ENCODE measurements at regions not wholly inside any gene's neighbourhood (a gene's known extent, or its start where the extent isn't known, plus 50 kb on each side); places are given as distances from the start of the nearest gene placed in this dataset.
"Not testable (repeated sequence)": the region's sequence is repeated elsewhere in the genome, so short reads cannot be mapped to it uniquely, and the experiment has no call there.

DNA sequence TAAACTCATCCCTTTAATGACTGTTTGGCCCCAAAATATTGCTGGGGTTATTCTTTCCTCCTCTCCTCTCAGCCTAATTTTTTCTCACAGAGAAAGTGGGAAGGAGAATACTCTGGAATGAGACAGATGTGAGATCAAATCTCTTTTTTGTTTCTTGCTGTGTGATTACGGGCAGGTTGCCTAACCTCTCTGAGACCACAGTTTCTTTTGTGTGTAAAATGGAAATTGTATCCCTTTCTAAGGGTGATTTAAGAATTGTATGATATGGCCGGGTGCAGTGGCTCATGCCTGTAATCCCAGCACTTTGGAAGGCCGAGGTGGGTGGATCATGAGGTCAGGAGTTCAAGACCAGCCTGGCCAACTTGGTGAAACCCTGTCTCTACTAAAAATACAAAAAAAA, 111.5 kb upstream of the MRPS22 start:
- DNase-seq; H3K27me3 ChIP-seq (ENCODE audit: control insufficient read depth in 2 of 2, insufficient read depth in 2 of 2, low read length in 2 of 2); H3K36me3 Mint-ChIP-seq; H3K4me3 Mint-ChIP-seq; H3K36me3 ChIP-seq (ENCODE audit: control insufficient read depth in 2 of 3, insufficient read depth in 3 of 3, low read length in 3 of 3); H3K27me3 Mint-ChIP-seq; H3K27ac Mint-ChIP-seq; POLR2A ChIA-PET; CTCF ChIA-PET; ATAC-seq; intact Hi-C loops (cut with micrococcal nuclease); H3K9me3 ChIP-seq (ENCODE audit: control insufficient read depth in 2 of 3, low read length in 3 of 3); H3K4me1 Mint-ChIP-seq; H3K27ac ChIP-seq (ENCODE audit: low read depth, low read length); H3K4me3 ChIP-seq (ENCODE audit: low read length); H3K9me3 Mint-ChIP-seq; H3K4me1 ChIP-seq (ENCODE audit: control insufficient read depth in 2 of 2, insufficient read depth in 2 of 2, low read length in 2 of 2): not testable (repeated sequence)

DNA sequence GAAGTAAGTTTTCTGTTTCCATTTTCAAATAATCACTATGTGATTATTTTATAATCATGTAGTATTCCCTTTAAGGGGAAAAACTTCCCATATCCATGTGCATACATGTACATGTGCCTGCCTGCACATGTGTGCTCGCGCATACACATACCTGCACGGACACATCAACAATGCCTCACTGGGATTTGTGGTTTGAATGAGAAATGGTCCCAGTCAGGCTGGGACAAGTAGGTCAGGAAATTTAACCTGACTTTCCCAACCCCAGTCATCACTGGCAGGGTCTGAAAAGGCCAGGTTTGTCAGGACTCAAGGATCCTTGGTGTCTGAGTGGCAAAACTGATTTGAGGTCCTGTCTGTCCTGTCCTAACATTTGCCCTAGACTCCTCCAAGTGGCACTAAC, 109.3 kb upstream of the MRPS22 start:
- H3K4me1 Mint-ChIP-seq = no peaks in the 10 kb centered on the region
- DNase-seq (no peak), ATAC-seq (no peak)
- Histone ChIP-seq H3K9me3 (ENCODE audit: control insufficient read depth in 2 of 3, low read length in 3 of 3) (no peaks in the 10 kb centered on the region), H3K4me1 (ENCODE audit: control insufficient read depth in 2 of 2, insufficient read depth in 2 of 2, low read length in 2 of 2) (no peaks in the 10 kb centered on the region), H3K27ac (ENCODE audit: low read depth, low read length) (no peak overlapping the region), H3K36me3 (ENCODE audit: control insufficient read depth in 2 of 3, insufficient read depth in 3 of 3, low read length in 3 of 3) (no peaks in the 10 kb centered on the region), H3K4me3 (ENCODE audit: low read length) (no peak overlapping the region), H3K27me3 (ENCODE audit: control insufficient read depth in 2 of 2, insufficient read depth in 2 of 2, low read length in 2 of 2) (no peaks in the 10 kb centered on the region)
- intact Hi-C loops (cut with micrococcal nuclease) = no loop called here
- H3K27me3 Mint-ChIP-seq = peaks cover 4 to 22% (median 12%) of the 10 kb centered on the region in 5 donors
- no peaks in the 10 kb centered on the region for H3K36me3 Mint-ChIP-seq
- no peaks in the 10 kb centered on the region for H3K9me3 Mint-ChIP-seq
- ChIA-PET POLR2A (no interaction called here), CTCF (no interaction called here)
- H3K4me3 Mint-ChIP-seq = no peak overlapping the region
- no peak overlapping the region for H3K27ac Mint-ChIP-seq

DNA sequence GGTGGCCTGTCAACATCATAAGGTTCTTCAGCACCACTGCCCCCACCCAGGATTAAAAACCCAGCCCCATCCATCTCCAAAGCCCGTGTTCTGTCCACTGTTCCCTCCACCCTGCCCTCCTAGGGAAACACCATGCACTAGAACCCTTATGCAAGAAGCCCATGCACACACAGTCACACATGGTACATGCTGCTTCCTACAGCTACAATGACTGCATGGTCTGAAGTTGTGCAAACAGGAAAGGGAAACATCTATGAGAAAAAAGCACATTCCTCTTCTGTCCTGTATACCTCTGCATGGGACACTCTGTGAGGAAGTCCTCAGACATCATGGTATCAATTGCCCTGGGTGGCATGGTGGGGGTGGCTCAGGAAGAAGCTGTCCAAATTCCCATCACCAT, 108.6 kb upstream of the MRPS22 start:
- Histone ChIP-seq H3K36me3 (ENCODE audit: control insufficient read depth in 2 of 3, insufficient read depth in 3 of 3, low read length in 3 of 3) (no peaks in the 10 kb centered on the region), H3K9me3 (ENCODE audit: control insufficient read depth in 2 of 3, low read length in 3 of 3) (no peaks in the 10 kb centered on the region), H3K27ac (ENCODE audit: low read depth, low read length) (no peak overlapping the region), H3K4me1 (ENCODE audit: control insufficient read depth in 2 of 2, insufficient read depth in 2 of 2, low read length in 2 of 2) (no peaks in the 10 kb centered on the region), H3K4me3 (ENCODE audit: low read length) (no peak overlapping the region), H3K27me3 (ENCODE audit: control insufficient read depth in 2 of 2, insufficient read depth in 2 of 2, low read length in 2 of 2) (no peaks in the 10 kb centered on the region)
- CTCF ChIA-PET = no interaction called here
- Mint-ChIP-seq H3K9me3 (no peaks in the 10 kb centered on the region), H3K4me3 (no peak overlapping the region), H3K27ac (no peak overlapping the region), H3K27me3 (peaks cover 4 to 26% (median 12%) of the 10 kb centered on the region in 5 donors), H3K4me1 (no peaks in the 10 kb centered on the region), H3K36me3 (no peaks in the 10 kb centered on the region)
- ATAC-seq = no peak
- intact Hi-C loops (cut with micrococcal nuclease) = no loop called here
- DNase-seq = no peak
- POLR2A ChIA-PET = no interaction called here

DNA sequence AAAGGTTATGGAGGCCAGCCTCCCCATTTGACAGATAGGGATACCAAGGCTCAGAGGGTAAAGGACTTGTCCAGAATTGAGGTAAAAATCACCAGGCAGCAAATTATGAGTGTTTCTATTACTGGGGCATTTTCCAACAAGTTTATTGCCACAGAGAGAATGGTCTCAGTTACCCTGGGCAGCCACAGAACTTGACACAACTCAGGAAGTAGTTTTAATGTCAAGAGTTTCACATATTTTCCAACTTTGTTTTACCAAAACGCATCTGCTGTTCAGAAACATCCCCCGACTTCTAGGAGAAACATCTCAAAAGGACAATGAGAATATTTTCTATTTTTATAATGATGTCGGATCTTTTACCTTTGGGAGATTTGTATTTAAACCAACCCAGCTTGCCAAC, 107.5 kb upstream of the MRPS22 start:
- H3K9me3 Mint-ChIP-seq = peaks cover 0 to 2% (median 0%) of the 10 kb centered on the region in 11 donors
- no peak overlapping the region for H3K4me3 Mint-ChIP-seq
- no peak overlapping the region for H3K4me3 ChIP-seq (ENCODE audit: low read length)

DNA sequence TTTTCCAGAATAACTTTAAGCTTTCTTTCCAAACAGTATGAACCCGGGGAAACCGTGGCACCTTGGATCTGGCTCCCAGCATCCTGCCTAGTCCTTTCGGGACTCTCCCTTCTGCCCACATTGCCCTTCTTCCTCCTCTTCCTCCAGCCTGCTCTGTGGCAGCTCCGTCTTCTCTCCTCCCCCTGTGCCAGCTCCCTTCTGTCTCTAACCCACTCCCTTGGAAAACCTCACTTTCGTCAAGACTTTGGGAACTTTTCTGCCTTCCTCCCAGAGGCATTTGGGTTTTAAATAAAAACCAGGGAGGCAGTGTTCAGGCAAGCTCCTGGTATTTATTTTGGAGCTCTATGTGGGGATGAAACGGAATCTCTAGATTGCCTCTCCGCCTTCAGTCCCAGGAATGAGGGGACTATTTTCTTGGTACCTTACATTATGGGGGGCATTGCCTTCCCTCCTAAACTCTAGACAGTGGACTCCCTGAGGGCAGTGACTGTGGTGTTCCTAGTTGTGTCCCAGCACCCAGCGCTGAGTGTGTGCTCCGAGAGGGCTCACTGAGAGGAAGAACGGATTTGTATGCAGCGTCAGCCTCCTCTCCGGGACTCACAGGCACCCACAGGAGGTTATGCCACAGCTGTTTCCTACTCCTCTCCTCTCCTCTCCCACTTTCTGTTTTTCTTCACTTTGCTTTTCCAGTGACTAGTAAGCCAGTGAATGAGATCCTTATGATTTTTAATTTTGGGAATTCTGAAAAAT, 105.4 kb upstream of the MRPS22 start:
- DNase-seq (no peak), ATAC-seq (no peak)
- H3K36me3 Mint-ChIP-seq = no peaks in the 10 kb centered on the region
- Histone ChIP-seq H3K4me1 (ENCODE audit: control insufficient read depth in 2 of 2, insufficient read depth in 2 of 2, low read length in 2 of 2) (no peaks in the 10 kb centered on the region), H3K27me3 (ENCODE audit: control insufficient read depth in 2 of 2, insufficient read depth in 2 of 2, low read length in 2 of 2) (no peaks in the 10 kb centered on the region), H3K36me3 (ENCODE audit: control insufficient read depth in 2 of 3, insufficient read depth in 3 of 3, low read length in 3 of 3) (no peaks in the 10 kb centered on the region), H3K27ac (ENCODE audit: low read depth, low read length) (no peak overlapping the region), H3K4me3 (ENCODE audit: low read length) (no peak overlapping the region), H3K9me3 (ENCODE audit: control insufficient read depth in 2 of 3, low read length in 3 of 3) (no peaks in the 10 kb centered on the region)
- H3K4me3 Mint-ChIP-seq = no peak overlapping the region
- CTCF ChIA-PET = interaction anchor here (0.7 kb wide), 1 partner anchor 905 kb away, joined by 5 read pairs; no protein-coding TSS in a partner anchor
- H3K4me1 Mint-ChIP-seq = no peaks in the 10 kb centered on the region
- POLR2A ChIA-PET = no interaction called here
- peaks cover 18 to 36% (median 28%) of the 10 kb centered on the region in 5 donors for H3K27me3 Mint-ChIP-seq
- intact Hi-C loops (cut with micrococcal nuclease) = no loop called here
- H3K27ac Mint-ChIP-seq = no peak overlapping the region
- peaks cover 0 to 2% (median 0%) of the 10 kb centered on the region in 11 donors for H3K9me3 Mint-ChIP-seq

More for the DNA sequence above, 107.5 kb upstream of the MRPS22 start:
- Histone ChIP-seq H3K4me1 (ENCODE audit: control insufficient read depth in 2 of 2, insufficient read depth in 2 of 2, low read length in 2 of 2) (no peaks in the 10 kb centered on the region), H3K36me3 (ENCODE audit: control insufficient read depth in 2 of 3, insufficient read depth in 3 of 3, low read length in 3 of 3) (no peaks in the 10 kb centered on the region), H3K9me3 (ENCODE audit: control insufficient read depth in 2 of 3, low read length in 3 of 3) (no peaks in the 10 kb centered on the region), H3K27ac (ENCODE audit: low read depth, low read length) (no peak overlapping the region), H3K27me3 (ENCODE audit: control insufficient read depth in 2 of 2, insufficient read depth in 2 of 2, low read length in 2 of 2) (no peaks in the 10 kb centered on the region)
- ATAC-seq (no peak), DNase-seq (no peak)
- intact Hi-C loops (cut with micrococcal nuclease) = no loop called here
- ChIA-PET CTCF (no interaction called here), POLR2A (no interaction called here)
- Mint-ChIP-seq H3K36me3 (no peaks in the 10 kb centered on the region), H3K27ac (no peak overlapping the region), H3K27me3 (peaks cover 8 to 30% (median 18%) of the 10 kb centered on the region in 5 donors), H3K4me1 (no peaks in the 10 kb centered on the region)

DNA sequence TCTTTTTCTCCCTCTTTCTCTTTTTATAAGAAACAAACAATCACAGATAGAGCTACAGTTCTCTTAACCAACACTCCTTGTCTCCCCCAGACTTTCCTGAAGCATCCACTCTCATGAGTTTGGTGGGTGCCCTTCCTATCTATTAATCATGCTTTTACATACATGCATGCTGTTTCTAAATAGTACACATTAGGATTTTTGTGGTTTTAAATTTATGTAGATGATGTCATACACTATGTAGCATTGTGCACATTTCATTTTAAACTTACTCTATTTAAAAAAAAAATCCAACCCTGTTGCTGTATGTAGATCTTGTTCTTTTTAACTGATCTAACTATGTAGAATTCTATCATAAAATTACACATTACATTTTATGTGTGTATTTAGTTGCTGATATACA, 104.3 kb upstream of the MRPS22 start:
- Mint-ChIP-seq H3K4me3 (no peak overlapping the region), H3K9me3 (peaks cover 0 to 2% (median 0%) of the 10 kb centered on the region in 11 donors), H3K27me3 (peaks cover 22 to 44% (median 34%) of the 10 kb centered on the region in 5 donors), H3K27ac (no peak overlapping the region), H3K4me1 (no peaks in the 10 kb centered on the region), H3K36me3 (no peaks in the 10 kb centered on the region)
- no peaks in the 10 kb centered on the region for H3K27me3 ChIP-seq (ENCODE audit: control insufficient read depth in 2 of 2, insufficient read depth in 2 of 2, low read length in 2 of 2)
- POLR2A ChIA-PET = no interaction called here
- intact Hi-C loops (cut with micrococcal nuclease) = no loop called here
- H3K9me3 ChIP-seq (ENCODE audit: control insufficient read depth in 2 of 3, low read length in 3 of 3) = no peaks in the 10 kb centered on the region
- no peaks in the 10 kb centered on the region for H3K4me1 ChIP-seq (ENCODE audit: control insufficient read depth in 2 of 2, insufficient read depth in 2 of 2, low read length in 2 of 2)
- H3K27ac ChIP-seq (ENCODE audit: low read depth, low read length) = no peak overlapping the region
- H3K36me3 ChIP-seq (ENCODE audit: control insufficient read depth in 2 of 3, insufficient read depth in 3 of 3, low read length in 3 of 3) = no peaks in the 10 kb centered on the region
- no peak for DNase-seq
- no peak overlapping the region for H3K4me3 ChIP-seq (ENCODE audit: low read length)
- CTCF ChIA-PET = no interaction called here
- ATAC-seq = no peak

DNA sequence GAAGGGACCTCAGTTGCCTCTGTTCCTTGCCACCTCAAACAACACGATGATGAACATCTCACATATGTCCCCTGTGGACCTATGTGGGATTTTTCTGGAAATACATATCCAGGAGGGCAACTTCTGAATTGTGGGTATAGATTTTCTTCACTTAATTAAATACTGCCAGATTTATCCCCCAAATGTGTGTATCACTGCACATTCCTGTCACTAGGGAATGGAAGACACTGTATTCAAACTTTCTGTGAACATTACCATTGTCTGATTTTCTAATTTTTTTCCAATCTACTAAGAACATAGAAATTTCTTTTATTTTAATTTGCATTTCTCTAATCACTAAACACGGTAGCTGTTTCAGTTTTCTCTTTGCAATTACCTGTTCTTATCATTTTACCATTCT, 102.0 kb upstream of the MRPS22 start:
- Histone ChIP-seq H3K4me1 (ENCODE audit: control insufficient read depth in 2 of 2, insufficient read depth in 2 of 2, low read length in 2 of 2) (no peaks in the 10 kb centered on the region), H3K27me3 (ENCODE audit: control insufficient read depth in 2 of 2, insufficient read depth in 2 of 2, low read length in 2 of 2) (no peaks in the 10 kb centered on the region), H3K27ac (ENCODE audit: low read depth, low read length) (no peak overlapping the region), H3K9me3 (ENCODE audit: control insufficient read depth in 2 of 3, low read length in 3 of 3) (no peaks in the 10 kb centered on the region), H3K36me3 (ENCODE audit: control insufficient read depth in 2 of 3, insufficient read depth in 3 of 3, low read length in 3 of 3) (no peaks in the 10 kb centered on the region), H3K4me3 (ENCODE audit: low read length) (no peak overlapping the region)
- no peak for DNase-seq
- Mint-ChIP-seq H3K9me3 (peaks cover 0 to 2% (median 0%) of the 10 kb centered on the region in 11 donors), H3K4me1 (no peaks in the 10 kb centered on the region), H3K27ac (no peak overlapping the region), H3K27me3 (peaks cover 24 to 41% (median 33%) of the 10 kb centered on the region in 5 donors), H3K4me3 (no peak overlapping the region), H3K36me3 (no peaks in the 10 kb centered on the region)
- intact Hi-C loops (cut with micrococcal nuclease) = no loop called here
- POLR2A ChIA-PET = no interaction called here
- no peak for ATAC-seq
- CTCF ChIA-PET = no interaction called here

All from naive thymus-derived CD4-positive, alpha-beta T cell (primary cell).